K562 (cell line): ENCODE measurements at regions not wholly inside any gene's neighbourhood (a gene's known extent, or its start where the extent isn't known, plus 50 kb on each side); places are given as distances from the start of the nearest gene placed in this dataset.

Experiments
- ATAC-seq: fragments of 200-7000 bp; cut with Tn5 transposase; 3 replicates; pipeline ENCODE4 v1.9.1; 2020; ENCODE audit warnings: moderate library complexity
- BruUV-seq: library from RNA; stranded (reverse); fragments of 400-500 nt; replicated peaks from 2 replicates; lab custom pipeline; 2021; lab: Mats Ljungman, UMichigan
- CTCF ChIA-PET: fragments of 300-600 bp; formaldehyde crosslinking; extraction: SDS; loops from one replicate; lab custom pipeline; 2021; ENCODE audit warnings: low intra/inter-chr PET ratio; lab: Yijun Ruan, JAX
- POLR2A ChIA-PET: fragments of 300-600, 350-650 bp; sonication (Branson Sonifier 250); formaldehyde crosslinking; extraction: SDS; loops from one replicate; lab custom pipeline; 2021; ENCODE audit warnings: antibody characterized with exemption, inconsistent platforms; lab: Yijun Ruan, JAX
- DNase-seq, 4 experiments: peaks; one replicate each; pipeline versions ENCODE4 v3.0.0 to v3.0.0-alpha.2; 2011 to 2018; ENCODE audit warnings: low spot score in 3 of 4, mixed read lengths in 3 of 4; ENCODE audit errors: extremely low read depth in 1 of 4
- FAIRE-seq: peaks from 2 replicates; lab custom pipeline; 2011; peaks lifted over from hg19 to GRCh38; lab: Jason Lieb, UNC
- H2AFZ ChIP-seq: 2 replicates; pipeline ENCODE4 v1.6.0; 2011; ENCODE audit warnings: low read depth, low read length, control low read depth, inconsistent platforms
- H3K27ac ChIP-seq: fragments of 200-600 bp; 3 replicates; pipeline ENCODE4 v1.8.0; 2011; ENCODE audit warnings: low read depth, mild to moderate bottlenecking, control low read depth, inconsistent platforms, low read length, moderate library complexity, mixed read lengths; ENCODE audit errors: extremely low read depth
- H3K27me3 ChIP-seq, 2 experiments: fragments of 300-600 bp in 1 of 2; 2 replicates in 1 of 2; 3 replicates in 1 of 2; pipeline versions ENCODE4 v1.6.0 to v1.8.0; 2011; ENCODE audit warnings: inconsistent platforms in 2 of 2, low read length in 2 of 2, mild to moderate bottlenecking in 1 of 2, mixed read lengths in 1 of 2, moderate library complexity in 1 of 2; ENCODE audit not compliant: control insufficient read depth in 2 of 2, insufficient read depth in 2 of 2
- H3K36me3 ChIP-seq: fragments of 300-600 bp; 3 replicates; pipeline ENCODE4 v1.8.0; 2011; ENCODE audit warnings: mild to moderate bottlenecking, low read length, inconsistent platforms; ENCODE audit not compliant: control insufficient read depth, insufficient read depth
- H3K4me1 ChIP-seq, 2 experiments: fragments of 200-600 bp in 1 of 2; replicated peaks in 1 of 2; 2 replicates in 1 of 2; 3 replicates in 1 of 2; pipeline versions ENCODE4 v1.5.1 to v1.8.0; 2011; ENCODE audit warnings: inconsistent platforms in 2 of 2, low read length in 2 of 2, mild to moderate bottlenecking in 1 of 2, mixed read lengths in 1 of 2, moderate library complexity in 1 of 2; ENCODE audit not compliant: control insufficient read depth in 2 of 2, insufficient read depth in 2 of 2
- H3K4me2 ChIP-seq: 2 replicates; pipeline ENCODE4 v1.6.1; 2011; ENCODE audit warnings: low read length, control low read depth, inconsistent platforms, mixed read lengths; ENCODE audit not compliant: insufficient read depth
- H3K4me3 ChIP-seq: fragments of 200-600 bp; sonication (generic), shearing (Covaris generic); 2 replicates; pipeline ENCODE4 v1.5.1; 2016; ENCODE audit warnings: control low read depth, inconsistent platforms
- H3K79me2 ChIP-seq: fragments of 200-600 bp; 3 replicates; pipeline ENCODE4 v1.8.0; 2011; ENCODE audit warnings: low read length, inconsistent platforms; ENCODE audit not compliant: control insufficient read depth, insufficient read depth
- H3K9ac ChIP-seq, 2 experiments: 2 replicates each; pipeline versions ENCODE4 v1.6.0 to v1.6.1; 2011; ENCODE audit warnings: low read depth in 2 of 2, low read length in 2 of 2, control low read depth in 1 of 2, inconsistent platforms in 1 of 2, mild to moderate bottlenecking in 1 of 2, mixed read lengths in 1 of 2; ENCODE audit not compliant: insufficient read depth in 1 of 2
- H3K9me1 ChIP-seq: one replicate; pipeline ENCODE4 v1.6.0; 2011; ENCODE audit warnings: inconsistent platforms, mild to moderate bottlenecking, low read length, moderate library complexity; ENCODE audit not compliant: control insufficient read depth, insufficient read depth
- H3K9me3 ChIP-seq: replicated peaks from 2 replicates; pipeline ENCODE4 v1.5.1; 2011; ENCODE audit warnings: low read depth, low read length, inconsistent platforms; ENCODE audit not compliant: control insufficient read depth, insufficient read depth
- H4K20me1 ChIP-seq: replicated peaks from 2 replicates; pipeline ENCODE4 v1.6.1; 2011; ENCODE audit warnings: low read length, inconsistent platforms, mixed read lengths; ENCODE audit not compliant: control insufficient read depth, insufficient read depth
- CAMTA2 ChIP-seq: fragments of 250-450 bp; sonication (Bioruptor Pico); conservative IDR thresholded peaks from 2 replicates; pipeline ENCODE4 v1.5.1; 2022
- KDM4B ChIP-seq, 2 experiments: fragments of 450-650 bp in 1 of 2; sonication (generic) in 1 of 2; IDR thresholded peaks; 2 replicates each; pipeline ENCODE4 v1.6.1; 2016 to 2017; ENCODE audit warnings: borderline replicate concordance in 2 of 2, antibody characterized with exemption in 1 of 2, low read depth in 1 of 2, mild to moderate bottlenecking in 1 of 2
- MBD2 ChIP-seq: sonication (generic); IDR thresholded peaks from 2 replicates; pipeline ENCODE4 v1.6.1; 2016; ENCODE audit warnings: low read depth, borderline replicate concordance
- NR4A1 ChIP-seq, 2 experiments: fragments of 250-450 bp in 1 of 2; fragments of 450-650 bp in 1 of 2; sonication (Bioruptor Pico) in 1 of 2; IDR thresholded peaks; 2 replicates each; pipeline versions ENCODE4 v1.4.0 to v1.6.1; 2016 to 2020; ENCODE audit warnings: mild to moderate bottlenecking in 2 of 2, missing compliant biosample characterization in 1 of 2, missing genetic modification characterization in 1 of 2, moderate library complexity in 1 of 2
- PBX2 ChIP-seq, 2 experiments: IDR thresholded peaks in 1 of 2; conservative IDR thresholded peaks in 1 of 2; 2 replicates each; pipeline ENCODE4 v1.6.1; 2016; ENCODE audit warnings: low read depth in 2 of 2, mild to moderate bottlenecking in 1 of 2, missing compliant biosample characterization in 1 of 2, missing genetic modification characterization in 1 of 2, moderate library complexity in 1 of 2
- POLR2B ChIP-seq: fragments of 450-650 bp; IDR thresholded peaks from 2 replicates; pipeline ENCODE4 v1.6.1; 2018; ENCODE audit warnings: low read depth; ENCODE audit not compliant: partially characterized antibody
- PTTG1 ChIP-seq: fragments of 450-650 bp; IDR thresholded peaks from 2 replicates; pipeline ENCODE4 v1.6.1; 2016; ENCODE audit warnings: low read depth, mild to moderate bottlenecking, missing genetic modification characterization, missing compliant biosample characterization
- SREBF1 ChIP-seq: fragments of 150-350 bp; IDR thresholded peaks from 2 replicates; pipeline ENCODE4 v1.6.1; 2014; ENCODE audit warnings: antibody characterized with exemption, low read depth, low read length, borderline replicate concordance
- ZFP30 ChIP-seq: fragments of 250-450 bp; sonication (Bioruptor Pico); IDR thresholded peaks from 2 replicates; pipeline ENCODE4 v1.8.0; 2022; ENCODE audit warnings: moderate library complexity, mild to moderate bottlenecking, inconsistent platforms, borderline replicate concordance
- WGBS: fragments of 100-300 bp; shearing (Covaris generic); methylation state at CpG from one replicate; pipeline ENCODE4 v1.1.6; 2016; ENCODE audit warnings: low coverage, mixed read lengths; ENCODE audit not compliant: insufficient coverage; ENCODE audit errors: missing lambda C conversion rate; 5-methylcytosine and 5-hydroxymethylcytosine counted together
- in situ Hi-C: fragments of 300-500 bp; cut with MboI; formaldehyde crosslinking; loops from 4 replicates; pipeline ENCODE4 v1.15.0; 2018; ENCODE audit warnings: inconsistent platforms, mixed read lengths
- intact Hi-C: fragments of 100-400 bp; cut with micrococcal nuclease; formaldehyde crosslinking; loops from 2 replicates; pipeline ENCODE4 v1.14.2; 2022
- TF ChIP-seq, protein P1 (sequence below), 3 experiments: fragments of 200-800 bp in 1 of 3; fragments of 250-450 bp in 1 of 3; fragments of 450-650 bp in 1 of 3; sonication (Bioruptor Pico) in 1 of 3; sonication (Bioruptor generic) in 1 of 3; formaldehyde crosslinking in 1 of 3; IDR thresholded peaks; 2 replicates each; pipeline versions ENCODE4 v1.6.1 to v1.8.0; 2016 to 2022; ENCODE audit warnings: mild to moderate bottlenecking in 2 of 3, missing genetic modification characterization in 2 of 3, missing compliant biosample characterization in 1 of 3, moderate library complexity in 1 of 3

DNA sequence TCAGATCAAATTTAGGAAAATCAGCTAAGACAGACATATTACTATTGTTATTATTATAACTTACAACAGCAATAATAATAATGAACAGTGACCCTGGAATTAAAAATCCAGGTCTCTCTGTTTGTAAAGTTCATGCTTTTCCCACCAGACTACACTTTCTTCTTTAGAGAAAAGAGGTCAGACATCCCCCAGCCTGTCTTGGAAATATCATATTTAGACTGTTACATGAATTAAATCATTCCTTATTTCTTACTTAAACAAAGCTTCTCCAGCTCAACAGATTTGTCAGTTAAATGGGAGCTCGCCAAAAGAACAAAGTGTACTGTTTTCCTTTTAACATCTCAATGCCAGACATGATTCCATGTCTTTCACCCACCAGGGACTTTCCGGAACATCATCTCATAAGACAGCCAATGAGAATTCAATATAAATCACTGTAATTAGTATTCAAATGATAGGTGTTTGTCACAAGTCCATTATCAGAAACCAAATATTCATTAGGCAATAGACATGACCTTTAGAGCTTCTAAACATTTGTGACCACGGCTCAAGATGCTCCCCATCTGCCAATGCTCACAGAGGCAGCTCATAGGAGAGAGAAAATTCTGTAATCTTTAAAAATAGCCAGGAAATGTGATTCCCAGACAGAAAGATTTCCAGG lies 351.9 kb downstream of the ENC1 start:
- POLR2A ChIA-PET = no interaction called here
- no TSS peak for BruUV-seq
- H4K20me1 ChIP-seq = no peaks in the 10 kb centered on the region
- H3K4me1 ChIP-seq = no peaks in the 10 kb centered on the region
- H3K9me1 ChIP-seq = no peaks in the 10 kb centered on the region
- no peak overlapping the region for H3K9ac ChIP-seq
- no peak overlapping the region for H3K4me2 ChIP-seq
- CTCF ChIA-PET = no interaction called here
- TF ChIP-seq PBX2 (CRISPR knock-in tag; IDR thresholded peaks at IDR 0.05; ENCODE audit: low read depth) (no peak), PBX2 (tag; conservative IDR thresholded peaks at IDR 0.05; ENCODE audit: low read depth) (no peak), KDM4B (IDR thresholded peaks at IDR 0.05; ENCODE audit: borderline replicate concordance in 2 of 2, low read depth in 1 of 2) (no peak), PTTG1 (no peak), POLR2B (no peak), SREBF1 (no peak), ZFP30 (CRISPR knock-in tag) (no peak), CAMTA2 (CRISPR knock-in tag) (no peak), MBD2 (no peak), NR4A1 (CRISPR knock-in tag; IDR thresholded peaks at IDR 0.05) (no peak), NR4A1 (tag; IDR thresholded peaks at IDR 0.05) (no peak)
- TF ChIP-seq, protein P1, sequence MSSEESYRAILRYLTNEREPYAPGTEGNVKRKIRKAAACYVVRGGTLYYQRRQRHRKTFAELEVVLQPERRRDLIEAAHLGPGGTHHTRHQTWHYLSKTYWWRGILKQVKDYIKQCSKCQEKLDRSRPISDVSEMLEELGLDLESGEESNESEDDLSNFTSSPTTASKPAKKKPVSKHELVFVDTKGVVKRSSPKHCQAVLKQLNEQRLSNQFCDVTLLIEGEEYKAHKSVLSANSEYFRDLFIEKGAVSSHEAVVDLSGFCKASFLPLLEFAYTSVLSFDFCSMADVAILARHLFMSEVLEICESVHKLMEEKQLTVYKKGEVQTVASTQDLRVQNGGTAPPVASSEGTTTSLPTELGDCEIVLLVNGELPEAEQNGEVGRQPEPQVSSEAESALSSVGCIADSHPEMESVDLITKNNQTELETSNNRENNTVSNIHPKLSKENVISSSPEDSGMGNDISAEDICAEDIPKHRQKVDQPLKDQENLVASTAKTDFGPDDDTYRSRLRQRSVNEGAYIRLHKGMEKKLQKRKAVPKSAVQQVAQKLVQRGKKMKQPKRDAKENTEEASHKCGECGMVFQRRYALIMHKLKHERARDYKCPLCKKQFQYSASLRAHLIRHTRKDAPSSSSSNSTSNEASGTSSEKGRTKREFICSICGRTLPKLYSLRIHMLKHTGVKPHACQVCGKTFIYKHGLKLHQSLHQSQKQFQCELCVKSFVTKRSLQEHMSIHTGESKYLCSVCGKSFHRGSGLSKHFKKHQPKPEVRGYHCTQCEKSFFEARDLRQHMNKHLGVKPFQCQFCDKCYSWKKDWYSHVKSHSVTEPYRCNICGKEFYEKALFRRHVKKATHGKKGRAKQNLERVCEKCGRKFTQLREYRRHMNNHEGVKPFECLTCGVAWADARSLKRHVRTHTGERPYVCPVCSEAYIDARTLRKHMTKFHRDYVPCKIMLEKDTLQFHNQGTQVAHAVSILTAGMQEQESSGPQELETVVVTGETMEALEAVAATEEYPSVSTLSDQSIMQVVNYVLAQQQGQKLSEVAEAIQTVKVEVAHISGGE (CRISPR knock-in tag; IDR thresholded peaks at IDR 0.05) = no peak
- FAIRE-seq (no peak), DNase-seq (no peak), ATAC-seq (no peak)
- no peak overlapping the region for H3K27ac ChIP-seq
- in situ Hi-C loops = no loop called here
- intact Hi-C loops = no loop called here
- no peak overlapping the region for H3K4me3 ChIP-seq
- H3K36me3 ChIP-seq = no peaks in the 10 kb centered on the region
- no peaks in the 10 kb centered on the region for H3K79me2 ChIP-seq
- WGBS = 8% methylated on average over 3 of the region's 3 CpGs
- no peaks in the 10 kb centered on the region for H3K27me3 ChIP-seq
- H2AFZ ChIP-seq = no peak overlapping the region
- H3K9me3 ChIP-seq = no peaks in the 10 kb centered on the region
